Neural cell (in vitro differentiated cells): ENCODE measurements at regions not wholly inside any gene's neighbourhood (a gene's known extent, or its start where the extent isn't known, plus 50 kb on each side); places are given as distances from the start of the nearest gene placed in this dataset.
"Not testable (repeated sequence)": the region's sequence is repeated elsewhere in the genome, so short reads cannot be mapped to it uniquely, and the experiment has no call there.

Experiments used
- H2AFZ ChIP-seq: fragments of 200-600, 300-800 bp; sonication (generic), shearing (Covaris generic); 2 replicates; pipeline ENCODE4 v1.6.0; 2014; ENCODE audit warnings: low read depth, mild to moderate bottlenecking, antibody characterized with exemption, low read length, moderate library complexity
- H3F3A ChIP-seq: fragments of 200-600 bp; shearing (Covaris generic); 2 replicates; pipeline ENCODE4 v1.6.1; 2016; ENCODE audit warnings: mild to moderate bottlenecking, moderate library complexity, mixed read lengths, antibody characterized with exemption, low read length; ENCODE audit not compliant: insufficient read depth, poor library complexity, severe bottlenecking
- H3K27ac ChIP-seq: fragments of 200-600, 300-800 bp; sonication (generic), shearing (Covaris generic); 2 replicates; pipeline ENCODE4 v1.5.1; 2014; ENCODE audit warnings: mild to moderate bottlenecking, low read length, moderate library complexity
- H3K27me3 ChIP-seq: fragments of 300-800, 200-600 bp; sonication (generic), shearing (Covaris generic); 2 replicates; pipeline ENCODE4 v1.6.0; 2014; ENCODE audit warnings: mild to moderate bottlenecking, low read depth, low read length, moderate library complexity; ENCODE audit not compliant: insufficient read depth
- H3K36me3 ChIP-seq: fragments of 300-800, 200-600 bp; sonication (generic), shearing (Covaris generic); 2 replicates; pipeline ENCODE4 v1.5.1; 2014; ENCODE audit warnings: mild to moderate bottlenecking, antibody characterized with exemption, low read length, moderate library complexity; ENCODE audit not compliant: insufficient read depth
- H3K4me2 ChIP-seq: fragments of 300-800, 200-600 bp; sonication (generic), shearing (Covaris generic); 2 replicates; pipeline ENCODE4 v1.6.0; 2014; ENCODE audit warnings: mild to moderate bottlenecking, low read length
- H3K4me3 ChIP-seq: fragments of 300-800, 200-600 bp; sonication (generic), shearing (Covaris generic); 2 replicates; pipeline ENCODE4 v1.5.1; 2014; ENCODE audit warnings: mild to moderate bottlenecking, low read length, moderate library complexity
- H3K79me2 ChIP-seq: fragments of 200-600 bp; shearing (Covaris generic); replicated peaks from 2 replicates; pipeline ENCODE4 v1.6.0; 2014; ENCODE audit warnings: mild to moderate bottlenecking, low read length, moderate library complexity; ENCODE audit not compliant: insufficient read depth
- H3K9ac ChIP-seq: fragments of 300-800, 200-600 bp; sonication (generic), shearing (Covaris generic); 2 replicates; pipeline ENCODE4 v1.6.1; 2016; ENCODE audit warnings: mild to moderate bottlenecking, low read length, mixed read lengths
- H3K9me2 ChIP-seq: fragments of 200-600 bp; shearing (Covaris generic); 2 replicates; pipeline ENCODE4 v1.6.1; 2016; ENCODE audit warnings: mild to moderate bottlenecking, low read length, mixed read lengths; ENCODE audit not compliant: insufficient read depth
- H3K9me3 ChIP-seq: fragments of 200-600, 300-800 bp; sonication (generic), shearing (Covaris generic); 2 replicates; pipeline ENCODE4 v1.6.1; 2016; ENCODE audit warnings: mild to moderate bottlenecking, mixed run types, low read length, moderate library complexity, mixed read lengths
- H4K20me1 ChIP-seq: fragments of 200-600 bp; shearing (Covaris generic); 2 replicates; pipeline ENCODE4 v1.6.1; 2016; ENCODE audit warnings: mild to moderate bottlenecking, mixed run types; ENCODE audit not compliant: insufficient read depth
- EP300 ChIP-seq: fragments of 450-650 bp; conservative IDR thresholded peaks from 2 replicates; pipeline ENCODE4 v1.6.1; 2014; ENCODE audit warnings: antibody characterized with exemption, mild to moderate bottlenecking, moderate library complexity; ENCODE audit not compliant: poor library complexity, severe bottlenecking
- EZH2 ChIP-seq: fragments of 200-600, 300-800 bp; shearing (Covaris generic), sonication (generic); IDR thresholded peaks from 2 replicates; pipeline ENCODE4 v1.6.1; 2014; ENCODE audit warnings: antibody characterized with exemption, low read length, borderline replicate concordance, mild to moderate bottlenecking; ENCODE audit not compliant: insufficient read depth, poor library complexity, severe bottlenecking
- MXI1 ChIP-seq: fragments of 450-650 bp; conservative IDR thresholded peaks from 2 replicates; pipeline ENCODE4 v1.6.1; 2014; ENCODE audit warnings: antibody characterized with exemption, mild to moderate bottlenecking; ENCODE audit not compliant: poor library complexity, severe bottlenecking
- POLR2AphosphoS5 ChIP-seq: IDR thresholded peaks from 2 replicates; pipeline ENCODE4 v1.6.1; 2012
- RAD21 ChIP-seq: fragments of 450-650 bp; conservative IDR thresholded peaks from 2 replicates; pipeline ENCODE4 v1.6.1; 2014; ENCODE audit warnings: antibody characterized with exemption, mild to moderate bottlenecking, moderate library complexity
- SMC3 ChIP-seq: fragments of 450-650 bp; conservative IDR thresholded peaks from 2 replicates; pipeline ENCODE4 v1.6.1; 2014; ENCODE audit warnings: antibody characterized with exemption, mild to moderate bottlenecking, moderate library complexity; ENCODE audit not compliant: poor library complexity
- TAF1 ChIP-seq: IDR thresholded peaks from 2 replicates; pipeline ENCODE4 v1.6.1; 2012; ENCODE audit warnings: low read depth
- TF ChIP-seq, protein P1 (sequence below): IDR thresholded peaks from 2 replicates; pipeline ENCODE4 v1.6.1; 2012; ENCODE audit warnings: borderline replicate concordance
- TF ChIP-seq, protein P2 (sequence below): fragments of 450-650 bp; IDR thresholded peaks from 2 replicates; pipeline ENCODE4 v1.5.1; 2014; ENCODE audit warnings: antibody characterized with exemption, mild to moderate bottlenecking, moderate library complexity; ENCODE audit not compliant: poor library complexity, severe bottlenecking

- no peak overlapping the region for H3K27ac ChIP-seq
- no peak overlapping the region for H3K4me3 ChIP-seq
- H3K4me2 ChIP-seq, result no peak overlapping the region
- H4K20me1 ChIP-seq, result no peaks in the 10 kb centered on the region
- no peak overlapping the region for H2AFZ ChIP-seq
- H3F3A ChIP-seq, result no peaks in the 10 kb centered on the region
- no peaks in the 10 kb centered on the region for H3K79me2 ChIP-seq
- H3K9ac ChIP-seq, result no peak overlapping the region
- H3K9me3 ChIP-seq, result no peaks in the 10 kb centered on the region
- H3K27me3 ChIP-seq, result no peaks in the 10 kb centered on the region
- no peaks in the 10 kb centered on the region for H3K9me2 ChIP-seq
- TF ChIP-seq EZH2 (no peak), EP300 (no peak)
- no peaks in the 10 kb centered on the region for H3K36me3 ChIP-seq
Measured at GRCh38 chr2:223488814-223489213, 113.3 kb downstream of the SCG2 start.

DNA sequence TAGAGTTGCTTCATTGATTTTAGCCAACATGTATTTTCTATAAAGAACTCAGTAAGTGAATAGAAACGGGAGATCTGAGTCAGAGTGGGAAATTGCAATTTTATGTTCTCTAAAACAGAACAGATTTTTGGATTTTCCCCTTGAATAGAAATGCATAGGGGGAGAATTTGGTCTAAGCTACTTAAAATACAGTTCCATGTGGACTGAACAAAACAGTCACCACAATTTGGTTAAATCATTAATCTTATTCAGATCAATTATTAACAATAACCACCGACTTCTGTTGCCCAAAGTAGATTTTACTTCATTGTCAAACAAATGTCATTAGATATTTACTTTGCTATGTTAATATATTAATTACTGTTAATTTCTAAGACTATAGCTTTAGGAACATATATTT lies 107.7 kb downstream of the SCG2 start:
- Histone ChIP-seq H4K20me1 (no peaks in the 10 kb centered on the region), H3K9me3 (no peaks in the 10 kb centered on the region), H3K4me2 (no peak overlapping the region), H3K36me3 (no peaks in the 10 kb centered on the region), H3K9ac (no peak overlapping the region), H3K9me2 (no peaks in the 10 kb centered on the region), H3K27me3 (no peaks in the 10 kb centered on the region), H2AFZ (no peak overlapping the region), H3F3A (no peaks in the 10 kb centered on the region), H3K27ac (no peak overlapping the region), H3K4me3 (no peak overlapping the region), H3K79me2 (no peaks in the 10 kb centered on the region)
- TF ChIP-seq, protein P1, sequence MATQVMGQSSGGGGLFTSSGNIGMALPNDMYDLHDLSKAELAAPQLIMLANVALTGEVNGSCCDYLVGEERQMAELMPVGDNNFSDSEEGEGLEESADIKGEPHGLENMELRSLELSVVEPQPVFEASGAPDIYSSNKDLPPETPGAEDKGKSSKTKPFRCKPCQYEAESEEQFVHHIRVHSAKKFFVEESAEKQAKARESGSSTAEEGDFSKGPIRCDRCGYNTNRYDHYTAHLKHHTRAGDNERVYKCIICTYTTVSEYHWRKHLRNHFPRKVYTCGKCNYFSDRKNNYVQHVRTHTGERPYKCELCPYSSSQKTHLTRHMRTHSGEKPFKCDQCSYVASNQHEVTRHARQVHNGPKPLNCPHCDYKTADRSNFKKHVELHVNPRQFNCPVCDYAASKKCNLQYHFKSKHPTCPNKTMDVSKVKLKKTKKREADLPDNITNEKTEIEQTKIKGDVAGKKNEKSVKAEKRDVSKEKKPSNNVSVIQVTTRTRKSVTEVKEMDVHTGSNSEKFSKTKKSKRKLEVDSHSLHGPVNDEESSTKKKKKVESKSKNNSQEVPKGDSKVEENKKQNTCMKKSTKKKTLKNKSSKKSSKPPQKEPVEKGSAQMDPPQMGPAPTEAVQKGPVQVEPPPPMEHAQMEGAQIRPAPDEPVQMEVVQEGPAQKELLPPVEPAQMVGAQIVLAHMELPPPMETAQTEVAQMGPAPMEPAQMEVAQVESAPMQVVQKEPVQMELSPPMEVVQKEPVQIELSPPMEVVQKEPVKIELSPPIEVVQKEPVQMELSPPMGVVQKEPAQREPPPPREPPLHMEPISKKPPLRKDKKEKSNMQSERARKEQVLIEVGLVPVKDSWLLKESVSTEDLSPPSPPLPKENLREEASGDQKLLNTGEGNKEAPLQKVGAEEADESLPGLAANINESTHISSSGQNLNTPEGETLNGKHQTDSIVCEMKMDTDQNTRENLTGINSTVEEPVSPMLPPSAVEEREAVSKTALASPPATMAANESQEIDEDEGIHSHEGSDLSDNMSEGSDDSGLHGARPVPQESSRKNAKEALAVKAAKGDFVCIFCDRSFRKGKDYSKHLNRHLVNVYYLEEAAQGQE, result no peak
- TF ChIP-seq, protein P2, sequence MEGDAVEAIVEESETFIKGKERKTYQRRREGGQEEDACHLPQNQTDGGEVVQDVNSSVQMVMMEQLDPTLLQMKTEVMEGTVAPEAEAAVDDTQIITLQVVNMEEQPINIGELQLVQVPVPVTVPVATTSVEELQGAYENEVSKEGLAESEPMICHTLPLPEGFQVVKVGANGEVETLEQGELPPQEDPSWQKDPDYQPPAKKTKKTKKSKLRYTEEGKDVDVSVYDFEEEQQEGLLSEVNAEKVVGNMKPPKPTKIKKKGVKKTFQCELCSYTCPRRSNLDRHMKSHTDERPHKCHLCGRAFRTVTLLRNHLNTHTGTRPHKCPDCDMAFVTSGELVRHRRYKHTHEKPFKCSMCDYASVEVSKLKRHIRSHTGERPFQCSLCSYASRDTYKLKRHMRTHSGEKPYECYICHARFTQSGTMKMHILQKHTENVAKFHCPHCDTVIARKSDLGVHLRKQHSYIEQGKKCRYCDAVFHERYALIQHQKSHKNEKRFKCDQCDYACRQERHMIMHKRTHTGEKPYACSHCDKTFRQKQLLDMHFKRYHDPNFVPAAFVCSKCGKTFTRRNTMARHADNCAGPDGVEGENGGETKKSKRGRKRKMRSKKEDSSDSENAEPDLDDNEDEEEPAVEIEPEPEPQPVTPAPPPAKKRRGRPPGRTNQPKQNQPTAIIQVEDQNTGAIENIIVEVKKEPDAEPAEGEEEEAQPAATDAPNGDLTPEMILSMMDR, result no peak
- TF ChIP-seq EZH2 (no peak), RAD21 (no peak), POLR2AphosphoS5 (no peak), EP300 (no peak), SMC3 (no peak)

- H3K27ac ChIP-seq, result no peak overlapping the region
- no peaks in the 10 kb centered on the region for H3K36me3 ChIP-seq
- no peak overlapping the region for H3K9ac ChIP-seq
- no peaks in the 10 kb centered on the region for H3F3A ChIP-seq
- H3K4me3 ChIP-seq, result no peak overlapping the region
- no peaks in the 10 kb centered on the region for H3K9me2 ChIP-seq
- no peak overlapping the region for H2AFZ ChIP-seq
- no peaks in the 10 kb centered on the region for H3K27me3 ChIP-seq
- H3K79me2 ChIP-seq, result no peaks in the 10 kb centered on the region
- H3K4me2 ChIP-seq, result no peak overlapping the region
- no peaks in the 10 kb centered on the region for H3K9me3 ChIP-seq
- no peak for TF ChIP-seq MXI1
- TF ChIP-seq SMC3, result no peak
- TF ChIP-seq EP300, result no peak
- TF ChIP-seq EZH2, result no peak
- no peak for TF ChIP-seq TAF1
- TF ChIP-seq, protein P2, result no peak
- TF ChIP-seq RAD21, result no peak
- TF ChIP-seq POLR2AphosphoS5, result no peak
- no peaks in the 10 kb centered on the region for H4K20me1 ChIP-seq
Measured at GRCh38 chr2:223494942-223495341, 107.2 kb downstream of the SCG2 start.

DNA sequence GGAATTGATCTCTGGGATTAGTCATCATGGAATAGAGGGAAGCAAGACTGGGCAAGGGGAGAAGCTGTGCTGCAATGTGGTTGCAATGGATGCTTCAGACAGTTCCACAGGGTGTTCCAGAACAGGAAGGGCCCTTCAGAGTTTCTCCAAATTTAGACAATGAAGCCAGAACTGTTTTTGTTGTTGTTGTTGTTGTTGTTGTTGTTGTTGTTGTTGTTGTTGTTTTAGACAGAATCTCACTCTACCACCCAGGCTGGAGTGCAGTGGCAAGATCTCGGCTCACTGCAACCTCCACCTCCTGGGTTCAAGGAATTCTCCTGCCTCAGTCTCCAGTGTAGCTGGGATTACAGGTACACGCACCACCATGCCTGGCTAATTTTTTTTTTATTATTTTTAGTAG lies 105.3 kb downstream of the SCG2 start:
- not testable (repeated sequence) for H3K9ac ChIP-seq, H3K27ac ChIP-seq, H4K20me1 ChIP-seq, H3K4me3 ChIP-seq, H3K9me2 ChIP-seq, H3K36me3 ChIP-seq, H3K4me2 ChIP-seq, H3F3A ChIP-seq, H3K9me3 ChIP-seq, H3K79me2 ChIP-seq, H3K27me3 ChIP-seq, H2AFZ ChIP-seq
